Lower leg skin (tissue), 3 donors: ENCODE measurements at regions not wholly inside any gene's neighbourhood (a gene's known extent, or its start where the extent isn't known, plus 50 kb on each side); places are given as distances from the start of the nearest gene placed in this dataset.

Source experiments
- POLR2A ChIP-seq, 2 donors: fragments of 450-650 bp; IDR thresholded peaks; one replicate each; pipeline ENCODE4 v1.6.1; 2016 to 2017; ENCODE audit warnings: antibody characterized with exemption in 2 of 2, mild to moderate bottlenecking in 1 of 2, moderate library complexity in 1 of 2
- TF ChIP-seq, protein P1 (sequence below), 3 donors: fragments of 450-650 bp; IDR thresholded peaks; one replicate each; pipeline ENCODE4 v1.5.1; 2016; ENCODE audit warnings: antibody characterized with exemption in 3 of 3, mild to moderate bottlenecking in 3 of 3, moderate library complexity in 2 of 3

DNA sequence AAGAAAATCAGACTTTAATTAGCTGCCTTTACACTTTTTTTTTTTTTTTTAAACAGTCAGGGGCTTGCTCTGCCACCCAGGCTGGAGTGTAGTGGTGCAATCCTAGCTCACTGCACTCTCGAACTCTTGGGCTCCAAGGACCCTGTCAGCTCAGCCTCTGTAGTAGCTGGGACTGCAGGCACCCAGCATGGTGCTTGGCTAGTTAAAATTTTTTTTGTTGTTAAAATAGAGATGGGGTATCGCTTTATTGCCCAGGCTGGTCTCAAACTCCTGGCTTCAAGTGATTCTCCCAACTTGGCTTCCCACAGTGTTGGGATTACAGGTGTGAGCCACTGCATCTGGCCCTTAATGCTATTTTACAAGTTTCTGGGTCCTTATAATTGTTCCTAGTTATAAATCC lies 359.1 kb downstream of the SPRY1 start:
- TF ChIP-seq, protein P1, sequence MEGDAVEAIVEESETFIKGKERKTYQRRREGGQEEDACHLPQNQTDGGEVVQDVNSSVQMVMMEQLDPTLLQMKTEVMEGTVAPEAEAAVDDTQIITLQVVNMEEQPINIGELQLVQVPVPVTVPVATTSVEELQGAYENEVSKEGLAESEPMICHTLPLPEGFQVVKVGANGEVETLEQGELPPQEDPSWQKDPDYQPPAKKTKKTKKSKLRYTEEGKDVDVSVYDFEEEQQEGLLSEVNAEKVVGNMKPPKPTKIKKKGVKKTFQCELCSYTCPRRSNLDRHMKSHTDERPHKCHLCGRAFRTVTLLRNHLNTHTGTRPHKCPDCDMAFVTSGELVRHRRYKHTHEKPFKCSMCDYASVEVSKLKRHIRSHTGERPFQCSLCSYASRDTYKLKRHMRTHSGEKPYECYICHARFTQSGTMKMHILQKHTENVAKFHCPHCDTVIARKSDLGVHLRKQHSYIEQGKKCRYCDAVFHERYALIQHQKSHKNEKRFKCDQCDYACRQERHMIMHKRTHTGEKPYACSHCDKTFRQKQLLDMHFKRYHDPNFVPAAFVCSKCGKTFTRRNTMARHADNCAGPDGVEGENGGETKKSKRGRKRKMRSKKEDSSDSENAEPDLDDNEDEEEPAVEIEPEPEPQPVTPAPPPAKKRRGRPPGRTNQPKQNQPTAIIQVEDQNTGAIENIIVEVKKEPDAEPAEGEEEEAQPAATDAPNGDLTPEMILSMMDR (IDR thresholded peaks at IDR 0.05) = no peak
- no peak for TF ChIP-seq POLR2A (IDR thresholded peaks at IDR 0.05)
